K562 (cell line): ENCODE measurements at regions not wholly inside any gene's neighbourhood (a gene's known extent, or its start where the extent isn't known, plus 50 kb on each side); places are given as distances from the start of the nearest gene placed in this dataset.

Experiments
- ATAC-seq: fragments of 200-7000 bp; cut with Tn5 transposase; 3 replicates; pipeline ENCODE4 v1.9.1; 2020; ENCODE audit warnings: moderate library complexity
- BruUV-seq: library from RNA; stranded (reverse); fragments of 400-500 nt; replicated peaks from 2 replicates; lab custom pipeline; 2021; lab: Mats Ljungman, UMichigan
- CTCF ChIA-PET: fragments of 300-600 bp; formaldehyde crosslinking; extraction: SDS; loops from one replicate; lab custom pipeline; 2021; ENCODE audit warnings: low intra/inter-chr PET ratio; lab: Yijun Ruan, JAX
- POLR2A ChIA-PET: fragments of 300-600, 350-650 bp; sonication (Branson Sonifier 250); formaldehyde crosslinking; extraction: SDS; loops from one replicate; lab custom pipeline; 2021; ENCODE audit warnings: antibody characterized with exemption, inconsistent platforms; lab: Yijun Ruan, JAX
- DNase-seq, 4 experiments: peaks; one replicate each; pipeline versions ENCODE4 v3.0.0 to v3.0.0-alpha.2; 2011 to 2018; ENCODE audit warnings: low spot score in 3 of 4, mixed read lengths in 3 of 4; ENCODE audit errors: extremely low read depth in 1 of 4
- FAIRE-seq: peaks from 2 replicates; lab custom pipeline; 2011; peaks lifted over from hg19 to GRCh38; lab: Jason Lieb, UNC
- H2AFZ ChIP-seq: 2 replicates; pipeline ENCODE4 v1.6.0; 2011; ENCODE audit warnings: low read depth, low read length, control low read depth, inconsistent platforms
- H3K27ac ChIP-seq: fragments of 200-600 bp; 3 replicates; pipeline ENCODE4 v1.8.0; 2011; ENCODE audit warnings: low read depth, mild to moderate bottlenecking, control low read depth, inconsistent platforms, low read length, moderate library complexity, mixed read lengths; ENCODE audit errors: extremely low read depth
- H3K27me3 ChIP-seq, 2 experiments: fragments of 300-600 bp in 1 of 2; 2 replicates in 1 of 2; 3 replicates in 1 of 2; pipeline versions ENCODE4 v1.6.0 to v1.8.0; 2011; ENCODE audit warnings: inconsistent platforms in 2 of 2, low read length in 2 of 2, mild to moderate bottlenecking in 1 of 2, mixed read lengths in 1 of 2, moderate library complexity in 1 of 2; ENCODE audit not compliant: control insufficient read depth in 2 of 2, insufficient read depth in 2 of 2
- H3K36me3 ChIP-seq: fragments of 300-600 bp; 3 replicates; pipeline ENCODE4 v1.8.0; 2011; ENCODE audit warnings: mild to moderate bottlenecking, low read length, inconsistent platforms; ENCODE audit not compliant: control insufficient read depth, insufficient read depth
- H3K4me1 ChIP-seq, 2 experiments: fragments of 200-600 bp in 1 of 2; replicated peaks in 1 of 2; 2 replicates in 1 of 2; 3 replicates in 1 of 2; pipeline versions ENCODE4 v1.5.1 to v1.8.0; 2011; ENCODE audit warnings: inconsistent platforms in 2 of 2, low read length in 2 of 2, mild to moderate bottlenecking in 1 of 2, mixed read lengths in 1 of 2, moderate library complexity in 1 of 2; ENCODE audit not compliant: control insufficient read depth in 2 of 2, insufficient read depth in 2 of 2
- H3K4me2 ChIP-seq: 2 replicates; pipeline ENCODE4 v1.6.1; 2011; ENCODE audit warnings: low read length, control low read depth, inconsistent platforms, mixed read lengths; ENCODE audit not compliant: insufficient read depth
- H3K4me3 ChIP-seq: fragments of 200-600 bp; sonication (generic), shearing (Covaris generic); 2 replicates; pipeline ENCODE4 v1.5.1; 2016; ENCODE audit warnings: control low read depth, inconsistent platforms
- H3K79me2 ChIP-seq: fragments of 200-600 bp; 3 replicates; pipeline ENCODE4 v1.8.0; 2011; ENCODE audit warnings: low read length, inconsistent platforms; ENCODE audit not compliant: control insufficient read depth, insufficient read depth
- H3K9ac ChIP-seq, 2 experiments: 2 replicates each; pipeline versions ENCODE4 v1.6.0 to v1.6.1; 2011; ENCODE audit warnings: low read depth in 2 of 2, low read length in 2 of 2, control low read depth in 1 of 2, inconsistent platforms in 1 of 2, mild to moderate bottlenecking in 1 of 2, mixed read lengths in 1 of 2; ENCODE audit not compliant: insufficient read depth in 1 of 2
- H3K9me1 ChIP-seq: one replicate; pipeline ENCODE4 v1.6.0; 2011; ENCODE audit warnings: inconsistent platforms, mild to moderate bottlenecking, low read length, moderate library complexity; ENCODE audit not compliant: control insufficient read depth, insufficient read depth
- H3K9me3 ChIP-seq: replicated peaks from 2 replicates; pipeline ENCODE4 v1.5.1; 2011; ENCODE audit warnings: low read depth, low read length, inconsistent platforms; ENCODE audit not compliant: control insufficient read depth, insufficient read depth
- H4K20me1 ChIP-seq: replicated peaks from 2 replicates; pipeline ENCODE4 v1.6.1; 2011; ENCODE audit warnings: low read length, inconsistent platforms, mixed read lengths; ENCODE audit not compliant: control insufficient read depth, insufficient read depth
- PTTG1 ChIP-seq: fragments of 450-650 bp; IDR thresholded peaks from 2 replicates; pipeline ENCODE4 v1.6.1; 2016; ENCODE audit warnings: low read depth, mild to moderate bottlenecking, missing genetic modification characterization, missing compliant biosample characterization
- RAD51 ChIP-seq: fragments of 450-650 bp; IDR thresholded peaks from 2 replicates; pipeline ENCODE4 v1.7.1; 2016; ENCODE audit warnings: low read depth, mild to moderate bottlenecking, borderline replicate concordance
- ZNF354B ChIP-seq: fragments of 250-450 bp; sonication (Bioruptor Pico); IDR thresholded peaks from 2 replicates; pipeline ENCODE4 v1.4.0; 2020
- WGBS: fragments of 100-300 bp; shearing (Covaris generic); methylation state at CpG from one replicate; pipeline ENCODE4 v1.1.6; 2016; ENCODE audit warnings: low coverage, mixed read lengths; ENCODE audit not compliant: insufficient coverage; ENCODE audit errors: missing lambda C conversion rate; 5-methylcytosine and 5-hydroxymethylcytosine counted together
- in situ Hi-C: fragments of 300-500 bp; cut with MboI; formaldehyde crosslinking; loops from 4 replicates; pipeline ENCODE4 v1.15.0; 2018; ENCODE audit warnings: inconsistent platforms, mixed read lengths
- intact Hi-C: fragments of 100-400 bp; cut with micrococcal nuclease; formaldehyde crosslinking; loops from 2 replicates; pipeline ENCODE4 v1.14.2; 2022
- TF ChIP-seq, protein P1 (sequence below): fragments of 250-450 bp; sonication (Bioruptor Pico); IDR thresholded peaks from 2 replicates; pipeline ENCODE4 v1.5.0; 2020; ENCODE audit warnings: mild to moderate bottlenecking
- TF ChIP-seq, protein P2 (sequence below), 2 experiments: fragments of 450-650 bp; IDR thresholded peaks; 2 replicates each; pipeline ENCODE4 v1.6.1; 2016
- TF ChIP-seq, protein P3 (sequence below): fragments of 200-800 bp; sonication (Bioruptor generic); IDR thresholded peaks from 2 replicates; pipeline ENCODE4 v1.6.1; 2017; ENCODE audit warnings: missing genetic modification characterization, missing compliant biosample characterization
- TF ChIP-seq, protein P4 (sequence below): fragments of 200-800 bp; sonication (Bioruptor generic); IDR thresholded peaks from 2 replicates; pipeline ENCODE4 v1.6.1; 2017; ENCODE audit warnings: missing genetic modification characterization, missing compliant biosample characterization

DNA sequence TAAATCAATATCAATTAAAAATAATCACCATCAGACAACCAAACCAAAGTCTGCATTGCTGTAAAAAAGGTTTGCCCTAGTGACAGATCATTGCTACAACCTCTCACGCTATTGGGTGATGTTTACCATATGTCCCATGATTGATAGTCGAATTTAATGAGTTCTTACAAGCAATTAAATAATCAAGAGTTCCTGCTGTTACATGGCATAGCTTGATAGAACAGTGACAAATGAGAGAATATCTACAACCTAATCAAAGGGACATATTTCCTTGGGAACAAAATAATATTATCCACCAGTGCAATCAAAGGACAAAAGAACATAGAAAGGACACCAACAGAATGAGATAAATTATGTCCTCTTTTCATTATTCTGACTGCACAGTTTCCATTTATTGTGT lies 387.4 kb downstream of the ETV1 start:
- in situ Hi-C loops = no loop called here
- Histone ChIP-seq H3K9me3 (0 out of 2 replicates have a peak, but pooled peaks cover 2% of the 10 kb centered on the region), H3K9ac (no peak overlapping the region), H3K27ac (no peak overlapping the region), H3K79me2 (no peaks in the 10 kb centered on the region), H3K27me3 (no peaks in the 10 kb centered on the region), H3K4me2 (no peak overlapping the region), H3K36me3 (no peaks in the 10 kb centered on the region), H2AFZ (no peak overlapping the region), H3K4me3 (no peak overlapping the region), H4K20me1 (no peaks in the 10 kb centered on the region), H3K9me1 (no peaks in the 10 kb centered on the region), H3K4me1 (no peaks in the 10 kb centered on the region)
- ATAC-seq = no peak
- CTCF ChIA-PET = no interaction called here
- TF ChIP-seq ZNF354B (CRISPR knock-in tag) = no peak
- TF ChIP-seq RAD51 = no peak
- TF ChIP-seq, protein P1, sequence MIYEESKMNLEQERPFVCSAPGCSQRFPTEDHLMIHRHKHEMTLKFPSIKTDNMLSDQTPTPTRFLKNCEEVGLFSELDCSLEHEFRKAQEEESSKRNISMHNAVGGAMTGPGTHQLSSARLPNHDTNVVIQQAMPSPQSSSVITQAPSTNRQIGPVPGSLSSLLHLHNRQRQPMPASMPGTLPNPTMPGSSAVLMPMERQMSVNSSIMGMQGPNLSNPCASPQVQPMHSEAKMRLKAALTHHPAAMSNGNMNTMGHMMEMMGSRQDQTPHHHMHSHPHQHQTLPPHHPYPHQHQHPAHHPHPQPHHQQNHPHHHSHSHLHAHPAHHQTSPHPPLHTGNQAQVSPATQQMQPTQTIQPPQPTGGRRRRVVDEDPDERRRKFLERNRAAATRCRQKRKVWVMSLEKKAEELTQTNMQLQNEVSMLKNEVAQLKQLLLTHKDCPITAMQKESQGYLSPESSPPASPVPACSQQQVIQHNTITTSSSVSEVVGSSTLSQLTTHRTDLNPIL (CRISPR knock-in tag) = no peak
- DNase-seq = no peak
- BruUV-seq = no TSS peak
- 0% methylated on average over 2 of the region's 2 CpGs for WGBS
- intact Hi-C loops = no loop called here
- POLR2A ChIA-PET = no interaction called here
- no peak for FAIRE-seq

DNA sequence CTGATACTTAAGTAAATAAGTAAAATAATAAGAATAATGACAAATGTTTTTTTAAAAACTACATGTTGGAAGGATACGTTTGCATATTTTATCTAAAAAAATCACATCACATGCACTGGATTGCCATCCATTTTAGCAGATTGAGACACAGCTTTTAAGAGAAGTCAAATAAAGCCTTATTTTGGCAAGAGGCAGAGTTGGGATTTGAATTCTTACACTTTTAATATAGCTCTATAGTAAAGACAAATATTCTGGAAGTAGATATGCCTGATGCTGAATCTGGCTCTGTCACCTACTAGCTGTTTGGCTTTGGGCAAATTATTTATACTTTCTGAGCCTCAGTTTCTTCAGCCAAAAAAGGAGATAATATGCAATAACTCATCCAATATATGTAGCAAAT lies 386.4 kb downstream of the ETV1 start:
- no peaks in the 10 kb centered on the region for H4K20me1 ChIP-seq
- no peak overlapping the region for H3K27ac ChIP-seq
- FAIRE-seq = no peak
- H3K9ac ChIP-seq = no peak overlapping the region
- 0 out of 2 replicates have a peak, but pooled peaks cover 2% of the 10 kb centered on the region for H3K9me3 ChIP-seq
- intact Hi-C loops = no loop called here
- no peak overlapping the region for H3K4me3 ChIP-seq
- POLR2A ChIA-PET = no interaction called here
- H3K4me1 ChIP-seq = no peaks in the 10 kb centered on the region
- in situ Hi-C loops = no loop called here
- H2AFZ ChIP-seq = no peak overlapping the region
- no peaks in the 10 kb centered on the region for H3K9me1 ChIP-seq
- CTCF ChIA-PET = no interaction called here
- no TSS peak for BruUV-seq
- DNase-seq = no peak
- no peaks in the 10 kb centered on the region for H3K36me3 ChIP-seq
- no peaks in the 10 kb centered on the region for H3K79me2 ChIP-seq
- H3K4me2 ChIP-seq = no peak overlapping the region
- no peaks in the 10 kb centered on the region for H3K27me3 ChIP-seq
- 0% methylated on average over 1 of the region's 1 CpG for WGBS
- ATAC-seq = no peak
- TF ChIP-seq, protein P2, sequence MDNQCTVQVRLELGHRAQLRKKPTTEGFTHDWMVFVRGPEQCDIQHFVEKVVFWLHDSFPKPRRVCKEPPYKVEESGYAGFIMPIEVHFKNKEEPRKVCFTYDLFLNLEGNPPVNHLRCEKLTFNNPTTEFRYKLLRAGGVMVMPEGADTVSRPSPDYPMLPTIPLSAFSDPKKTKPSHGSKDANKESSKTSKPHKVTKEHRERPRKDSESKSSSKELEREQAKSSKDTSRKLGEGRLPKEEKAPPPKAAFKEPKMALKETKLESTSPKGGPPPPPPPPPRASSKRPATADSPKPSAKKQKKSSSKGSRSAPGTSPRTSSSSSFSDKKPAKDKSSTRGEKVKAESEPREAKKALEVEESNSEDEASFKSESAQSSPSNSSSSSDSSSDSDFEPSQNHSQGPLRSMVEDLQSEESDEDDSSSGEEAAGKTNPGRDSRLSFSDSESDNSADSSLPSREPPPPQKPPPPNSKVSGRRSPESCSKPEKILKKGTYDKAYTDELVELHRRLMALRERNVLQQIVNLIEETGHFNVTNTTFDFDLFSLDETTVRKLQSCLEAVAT (IDR thresholded peaks at IDR 0.05) = no peak
- TF ChIP-seq PTTG1 = no peak
- TF ChIP-seq, protein P3, sequence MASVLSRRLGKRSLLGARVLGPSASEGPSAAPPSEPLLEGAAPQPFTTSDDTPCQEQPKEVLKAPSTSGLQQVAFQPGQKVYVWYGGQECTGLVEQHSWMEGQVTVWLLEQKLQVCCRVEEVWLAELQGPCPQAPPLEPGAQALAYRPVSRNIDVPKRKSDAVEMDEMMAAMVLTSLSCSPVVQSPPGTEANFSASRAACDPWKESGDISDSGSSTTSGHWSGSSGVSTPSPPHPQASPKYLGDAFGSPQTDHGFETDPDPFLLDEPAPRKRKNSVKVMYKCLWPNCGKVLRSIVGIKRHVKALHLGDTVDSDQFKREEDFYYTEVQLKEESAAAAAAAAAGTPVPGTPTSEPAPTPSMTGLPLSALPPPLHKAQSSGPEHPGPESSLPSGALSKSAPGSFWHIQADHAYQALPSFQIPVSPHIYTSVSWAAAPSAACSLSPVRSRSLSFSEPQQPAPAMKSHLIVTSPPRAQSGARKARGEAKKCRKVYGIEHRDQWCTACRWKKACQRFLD (CRISPR knock-in tag) = no peak
- TF ChIP-seq, protein P4, sequence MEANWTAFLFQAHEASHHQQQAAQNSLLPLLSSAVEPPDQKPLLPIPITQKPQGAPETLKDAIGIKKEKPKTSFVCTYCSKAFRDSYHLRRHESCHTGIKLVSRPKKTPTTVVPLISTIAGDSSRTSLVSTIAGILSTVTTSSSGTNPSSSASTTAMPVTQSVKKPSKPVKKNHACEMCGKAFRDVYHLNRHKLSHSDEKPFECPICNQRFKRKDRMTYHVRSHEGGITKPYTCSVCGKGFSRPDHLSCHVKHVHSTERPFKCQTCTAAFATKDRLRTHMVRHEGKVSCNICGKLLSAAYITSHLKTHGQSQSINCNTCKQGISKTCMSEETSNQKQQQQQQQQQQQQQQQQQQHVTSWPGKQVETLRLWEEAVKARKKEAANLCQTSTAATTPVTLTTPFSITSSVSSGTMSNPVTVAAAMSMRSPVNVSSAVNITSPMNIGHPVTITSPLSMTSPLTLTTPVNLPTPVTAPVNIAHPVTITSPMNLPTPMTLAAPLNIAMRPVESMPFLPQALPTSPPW = no peak
